ENCODE measurements at regions not wholly inside any gene's neighbourhood (a gene's known extent, or its start where the extent isn't known, plus 50 kb on each side); places are given as distances from the start of the nearest gene placed in this dataset.

GRCh38 chr16:86085795-86086194 is 186.8 kb downstream of the IRF8 start:
- FAIRE-seq: no peak
- DNase-seq (ENCODE audit: extremely low spot score, insufficient read length, low read depth): no peak

DNA sequence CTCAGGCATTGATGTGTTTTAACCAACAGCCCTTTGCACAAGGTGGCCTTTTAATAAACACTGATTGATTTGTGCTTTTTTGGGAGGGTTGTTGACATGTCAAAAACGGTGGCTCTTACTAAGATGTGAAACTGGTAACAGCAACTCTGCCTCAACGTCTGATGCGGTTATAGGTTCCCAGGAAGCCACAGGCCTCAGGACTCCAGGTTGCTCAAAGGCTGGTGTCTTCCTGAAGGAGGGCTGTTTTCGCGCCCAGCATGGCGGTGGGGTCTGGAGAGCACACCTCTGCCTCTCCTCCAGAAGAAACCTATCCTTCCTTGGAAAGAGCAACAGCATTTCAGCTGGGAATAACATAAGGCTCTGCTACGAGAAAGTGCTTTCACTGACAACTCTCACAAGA is 187.5 kb downstream of the IRF8 start:
- DNase-seq (ENCODE audit: extremely low spot score, insufficient read length, low read depth): no peak
- FAIRE-seq: no peak

GRCh38 chr16:86087011-86087895 is 188.3 kb downstream of the IRF8 start:
- FAIRE-seq (no peak), DNase-seq (ENCODE audit: extremely low spot score, insufficient read length, low read depth) (no peak)

DNA sequence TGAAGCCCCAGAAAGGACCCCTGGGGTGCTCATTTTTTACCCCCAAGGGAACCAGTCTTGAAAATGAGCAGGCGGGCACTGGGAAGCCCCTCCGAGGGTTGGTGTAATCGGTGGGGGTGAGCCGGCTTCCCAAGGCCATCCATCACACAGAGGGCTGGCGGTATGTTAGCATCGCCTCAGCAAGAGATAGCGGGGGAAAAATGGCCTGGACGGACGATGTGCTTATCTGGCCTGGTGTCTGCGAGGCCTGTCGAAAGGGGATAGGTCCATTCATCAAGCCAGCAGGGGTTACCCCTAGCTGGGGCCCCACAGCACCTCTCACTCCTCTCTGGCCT is 188.9 kb downstream of the IRF8 start:
- DNase-seq (ENCODE audit: extremely low spot score, insufficient read length, low read depth) (no peak), FAIRE-seq (no peak)

- FAIRE-seq: no peak
- no peak for DNase-seq (ENCODE audit: extremely low spot score, insufficient read length, low read depth)
Observed at GRCh38 chr16:86088287-86088686, 189.3 kb downstream of the IRF8 start.

GRCh38 chr16:86088816-86089215 is 189.9 kb downstream of the IRF8 start:
- no peak for FAIRE-seq
- DNase-seq (ENCODE audit: extremely low spot score, insufficient read length, low read depth): no peak

DNA sequence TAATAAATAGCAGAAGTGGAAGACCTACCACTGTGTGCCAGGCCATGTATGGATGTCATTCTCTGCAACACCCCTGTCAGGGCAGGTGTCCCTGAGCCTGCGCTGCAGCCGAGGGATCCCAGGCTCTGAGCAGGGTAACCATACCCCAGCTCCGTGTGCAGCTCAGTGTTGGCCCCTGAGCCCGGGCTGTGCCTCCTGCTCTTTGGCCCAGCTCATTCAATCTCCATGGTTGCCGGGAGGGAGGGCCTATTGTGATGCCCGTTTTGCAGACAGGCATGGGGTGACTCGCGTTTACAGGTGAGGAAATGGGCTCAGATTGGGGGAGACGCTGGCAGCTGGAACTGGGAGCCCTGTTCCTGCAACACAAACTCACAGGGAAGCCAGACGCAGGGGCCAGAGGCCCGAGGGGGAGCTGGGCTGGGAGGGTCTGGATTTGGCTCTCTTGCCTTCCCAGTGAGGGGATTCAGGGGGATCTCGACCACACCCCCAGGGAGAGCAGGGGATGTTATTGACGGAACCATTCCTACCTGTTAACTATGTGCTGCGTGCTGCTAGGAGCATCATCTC is 190.5 kb downstream of the IRF8 start:
- FAIRE-seq: no peak
- DNase-seq (ENCODE audit: extremely low spot score, insufficient read length, low read depth): no peak

DNA sequence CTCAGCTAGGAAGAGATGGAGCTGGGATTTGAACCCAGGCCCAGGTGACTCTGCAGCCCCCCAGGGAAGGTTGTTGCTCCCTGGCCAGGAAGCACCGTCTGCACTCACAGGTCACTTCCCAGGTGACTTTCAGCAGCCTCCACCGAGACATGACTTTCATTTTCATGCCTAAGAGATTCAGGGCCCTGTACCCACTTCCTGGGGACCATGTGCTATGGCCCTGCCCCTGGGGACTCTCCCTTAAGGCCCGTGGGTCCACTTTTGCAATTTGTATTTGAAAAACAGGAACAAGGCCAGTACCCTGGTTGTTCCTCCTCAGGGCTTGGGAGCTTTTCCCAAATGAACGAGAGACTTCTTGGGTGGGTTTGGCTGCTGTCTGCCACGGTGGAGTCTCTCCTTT is 191.0 kb downstream of the IRF8 start:
- DNase-seq (ENCODE audit: extremely low spot score, insufficient read length, low read depth): peak; percentile 37
- peak; percentile 81 for FAIRE-seq

DNA sequence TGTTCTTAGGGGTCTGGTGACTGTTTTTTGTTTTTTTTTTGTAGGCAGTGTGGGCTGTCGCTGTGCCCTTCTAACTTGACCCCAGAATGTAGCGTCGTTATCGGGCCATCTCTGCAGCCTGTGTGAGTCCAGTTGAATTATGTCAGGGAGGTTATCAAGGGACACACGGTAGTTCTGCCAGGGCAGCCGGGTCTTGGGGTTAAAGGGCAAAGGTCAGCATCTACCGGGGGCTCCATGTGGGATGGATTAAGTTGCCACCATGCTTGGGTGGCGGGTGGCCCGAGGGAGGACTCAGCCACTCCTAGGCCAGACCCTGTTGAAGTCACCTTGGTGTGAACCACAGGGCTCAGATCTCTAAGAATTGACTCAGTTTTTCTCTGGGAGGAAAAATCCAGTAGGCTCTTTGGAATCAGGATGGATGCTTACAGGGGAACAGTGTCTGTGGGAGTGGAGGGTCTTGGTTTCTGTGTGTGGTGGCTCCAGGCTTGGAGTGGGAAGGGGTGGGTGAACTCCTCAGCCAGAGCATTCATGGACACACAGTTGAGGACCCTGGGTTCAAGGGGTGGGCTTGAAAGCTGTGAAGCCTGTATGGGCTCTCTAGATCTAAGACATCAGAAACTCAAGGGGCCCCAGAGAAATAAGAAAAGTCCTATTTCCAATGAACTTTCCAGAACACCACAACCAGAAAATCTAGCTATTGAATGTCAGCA is 191.7 kb downstream of the IRF8 start:
- DNase-seq (ENCODE audit: extremely low spot score, insufficient read length, low read depth): no peak
- no peak for FAIRE-seq

DNA sequence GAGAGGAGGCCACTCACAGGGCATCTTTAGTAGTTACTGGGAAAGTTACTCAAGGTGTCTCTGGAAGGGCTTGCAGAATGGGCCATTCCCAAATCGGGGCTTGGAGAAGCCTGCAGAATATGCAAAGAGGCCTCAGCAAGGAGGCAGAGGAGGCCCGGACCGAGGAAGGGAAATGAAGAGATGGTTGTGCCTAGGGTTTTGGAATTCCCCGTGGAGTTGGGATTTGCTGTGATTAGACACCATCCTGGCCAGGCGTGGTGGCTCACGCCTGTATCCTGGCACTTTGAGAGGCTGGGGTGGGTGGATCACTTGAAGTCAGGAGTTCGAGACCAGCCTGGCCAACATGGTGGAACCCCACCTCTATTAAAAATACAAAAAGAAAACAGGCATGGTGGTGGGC is 193.0 kb downstream of the IRF8 start:
- no peak for DNase-seq (ENCODE audit: extremely low spot score, insufficient read length, low read depth)
- no peak for FAIRE-seq

DNA sequence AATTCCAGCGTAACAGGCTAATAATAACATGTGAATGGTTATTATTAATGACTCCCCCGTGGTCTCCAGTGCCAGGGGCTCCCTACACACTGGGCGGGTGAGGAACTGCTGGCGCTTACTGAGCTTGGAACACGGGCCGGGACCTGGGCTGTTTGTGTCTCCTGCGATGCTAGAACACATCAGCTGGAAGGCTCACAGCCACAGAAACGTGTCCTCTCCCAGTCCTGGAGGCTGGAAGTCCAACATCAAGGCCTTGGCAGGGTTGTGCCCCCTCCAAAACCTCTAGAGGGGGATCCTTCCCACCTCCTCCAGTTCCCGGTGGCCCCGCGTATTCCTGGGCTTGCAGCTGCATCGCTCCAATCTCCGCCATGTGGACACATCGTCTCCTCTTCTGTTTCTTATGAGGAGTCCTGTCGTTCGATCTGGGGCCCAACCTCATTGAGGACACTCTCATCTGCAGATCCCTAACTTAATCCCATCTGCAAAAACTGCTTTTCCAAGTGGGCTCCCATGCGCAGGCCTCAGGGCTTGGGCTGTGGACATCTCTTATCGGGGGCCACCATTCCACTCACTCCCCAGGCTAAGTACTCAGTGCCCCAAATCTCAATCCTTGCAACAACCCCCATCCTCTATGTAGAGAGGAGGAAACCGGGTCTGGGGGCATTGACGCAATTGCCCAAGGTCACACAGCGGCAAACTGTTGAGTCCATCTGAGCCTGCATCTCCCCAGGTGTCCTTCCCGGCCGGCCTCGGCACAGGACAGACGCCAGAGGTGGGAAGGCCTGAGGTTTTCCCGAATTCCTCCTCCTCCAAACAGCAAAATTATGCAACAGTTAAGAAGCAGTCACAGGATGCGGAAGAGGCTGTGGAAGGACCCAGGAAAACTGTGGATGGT is 193.9 kb downstream of the IRF8 start:
- DNase-seq (ENCODE audit: extremely low spot score, insufficient read length, low read depth): no peak
- FAIRE-seq: no peak

DNA sequence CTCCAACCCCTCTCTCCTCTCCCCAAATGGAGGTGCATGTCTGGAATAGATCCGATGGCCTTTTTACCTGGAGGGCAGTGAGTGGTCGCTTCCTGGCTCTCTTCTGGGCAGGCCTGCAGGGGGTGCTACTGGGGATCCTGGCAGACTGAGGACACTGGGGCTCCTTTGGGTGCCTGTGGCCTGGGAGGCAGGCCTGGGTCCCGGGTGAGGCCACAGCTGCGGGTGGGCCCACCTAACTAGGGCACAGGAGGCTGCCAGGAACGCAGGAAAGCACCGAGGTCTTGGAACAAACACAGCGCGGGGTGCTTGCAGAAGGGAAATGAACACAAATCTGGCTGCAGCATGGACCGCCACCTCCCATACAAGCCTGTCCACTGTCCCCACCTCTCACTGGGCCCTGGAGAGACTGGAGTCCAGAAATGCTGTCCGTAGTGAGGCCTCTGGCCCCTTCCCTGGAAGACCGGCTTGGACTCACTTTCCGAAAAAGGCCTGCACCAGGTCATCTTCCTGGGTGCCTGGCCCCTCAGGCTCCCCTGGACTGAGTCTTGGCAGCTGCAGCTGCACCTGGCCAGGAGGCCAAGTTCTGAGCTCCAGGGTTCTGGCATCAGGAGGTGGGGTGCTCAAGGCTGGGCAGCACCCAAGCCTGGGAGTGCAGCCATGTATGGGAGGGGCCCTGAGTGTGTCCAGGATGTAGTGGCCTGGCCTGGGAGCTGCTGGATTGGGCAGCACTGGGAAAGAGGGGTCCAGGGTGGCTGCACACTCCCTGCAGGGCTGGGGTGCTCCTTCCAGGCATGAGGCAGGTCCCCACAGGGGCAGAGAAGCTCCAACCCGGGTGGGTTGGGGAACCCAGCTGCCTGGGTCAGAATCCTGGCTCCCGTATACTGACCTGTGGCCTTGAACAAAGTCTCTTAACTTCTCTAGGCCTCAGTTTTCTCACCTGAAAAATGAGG is 195.1 kb downstream of the IRF8 start:
- FAIRE-seq: no peak
- DNase-seq (ENCODE audit: extremely low spot score, insufficient read length, low read depth): no peak

DNA sequence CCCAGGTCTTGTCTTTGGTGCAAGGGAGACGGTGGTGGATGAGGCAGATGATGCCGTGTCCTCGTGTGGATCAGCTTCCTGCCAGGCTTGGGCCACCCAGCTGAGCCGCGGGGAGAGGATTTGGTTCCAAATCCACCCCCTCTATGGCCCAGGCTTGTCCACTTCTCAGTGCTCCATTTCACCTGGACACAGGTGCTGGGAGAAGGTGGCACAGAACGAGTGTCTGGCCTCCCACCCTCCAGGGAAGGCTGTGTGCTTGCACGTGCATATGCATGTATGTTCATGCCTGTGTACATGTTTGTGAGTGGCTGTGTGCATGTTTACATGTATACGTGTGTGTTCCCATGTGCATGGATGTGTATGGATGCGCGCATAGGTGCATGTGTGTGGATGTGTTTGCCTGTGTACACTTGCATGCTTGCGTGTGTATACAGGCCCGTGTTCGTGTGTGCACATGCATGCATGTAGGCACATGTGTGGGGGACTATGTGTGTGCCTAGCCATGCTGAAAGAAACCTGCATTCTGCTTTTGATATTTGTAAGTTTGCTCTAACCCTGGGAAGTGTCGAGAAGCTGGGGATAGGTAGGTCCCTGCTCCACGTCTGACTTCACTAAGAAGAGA is 196.3 kb downstream of the IRF8 start:
- FAIRE-seq (no peak), DNase-seq (ENCODE audit: extremely low spot score, insufficient read length, low read depth) (no peak)

DNA sequence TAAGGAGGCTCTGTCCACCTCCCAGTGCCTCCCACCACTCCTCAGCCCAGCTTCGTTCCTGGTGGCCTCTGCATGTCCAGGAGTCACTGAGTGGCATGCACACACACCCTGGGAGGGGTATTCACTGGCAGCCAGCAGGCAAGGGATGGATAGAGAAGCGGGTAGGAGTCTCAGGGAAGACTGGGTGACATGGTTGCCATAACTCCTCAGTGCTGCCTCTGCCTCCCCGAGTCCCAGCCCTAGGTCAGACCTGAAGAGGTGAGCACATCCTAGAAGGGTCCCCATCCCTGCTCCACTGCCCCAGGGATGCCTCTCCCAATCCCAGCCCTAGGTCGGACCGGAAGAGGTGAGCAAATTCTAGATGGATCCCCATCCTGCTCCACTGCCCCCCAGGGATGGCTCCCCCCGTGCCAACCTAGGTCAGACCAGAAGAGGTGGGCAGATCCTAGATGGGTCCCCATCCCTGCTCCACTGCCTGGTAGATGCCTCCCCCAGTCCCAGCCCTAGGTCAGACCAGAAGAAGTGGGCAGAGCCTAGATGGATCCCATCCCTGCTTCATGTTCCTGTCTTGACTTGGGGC is 197.0 kb downstream of the IRF8 start:
- FAIRE-seq (no peak), DNase-seq (ENCODE audit: extremely low spot score, insufficient read length, low read depth) (no peak)

GRCh38 chr16:86096850-86097249 is 197.9 kb downstream of the IRF8 start:
- DNase-seq (ENCODE audit: extremely low spot score, insufficient read length, low read depth): no peak
- no peak for FAIRE-seq

DNA sequence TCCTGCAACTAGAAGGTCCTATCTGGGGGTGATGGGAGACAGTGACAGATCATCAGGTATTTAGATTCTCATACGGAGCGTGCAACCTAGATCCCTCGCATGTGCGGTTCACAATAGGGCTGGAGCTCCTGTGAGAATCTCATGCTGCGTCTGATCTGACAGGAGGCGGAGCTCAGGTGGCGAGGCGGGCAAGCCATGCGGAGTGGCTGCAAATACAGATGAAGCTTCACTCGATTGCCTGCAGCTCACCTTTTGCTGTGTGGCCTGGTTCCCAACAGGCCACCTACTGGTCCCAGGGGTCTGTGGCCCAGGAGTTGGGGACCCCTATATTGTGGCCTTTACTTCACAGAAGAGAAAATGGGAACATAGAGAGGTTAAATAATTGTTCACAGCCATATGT is 200.4 kb downstream of the IRF8 start:
- FAIRE-seq: no peak

DNA sequence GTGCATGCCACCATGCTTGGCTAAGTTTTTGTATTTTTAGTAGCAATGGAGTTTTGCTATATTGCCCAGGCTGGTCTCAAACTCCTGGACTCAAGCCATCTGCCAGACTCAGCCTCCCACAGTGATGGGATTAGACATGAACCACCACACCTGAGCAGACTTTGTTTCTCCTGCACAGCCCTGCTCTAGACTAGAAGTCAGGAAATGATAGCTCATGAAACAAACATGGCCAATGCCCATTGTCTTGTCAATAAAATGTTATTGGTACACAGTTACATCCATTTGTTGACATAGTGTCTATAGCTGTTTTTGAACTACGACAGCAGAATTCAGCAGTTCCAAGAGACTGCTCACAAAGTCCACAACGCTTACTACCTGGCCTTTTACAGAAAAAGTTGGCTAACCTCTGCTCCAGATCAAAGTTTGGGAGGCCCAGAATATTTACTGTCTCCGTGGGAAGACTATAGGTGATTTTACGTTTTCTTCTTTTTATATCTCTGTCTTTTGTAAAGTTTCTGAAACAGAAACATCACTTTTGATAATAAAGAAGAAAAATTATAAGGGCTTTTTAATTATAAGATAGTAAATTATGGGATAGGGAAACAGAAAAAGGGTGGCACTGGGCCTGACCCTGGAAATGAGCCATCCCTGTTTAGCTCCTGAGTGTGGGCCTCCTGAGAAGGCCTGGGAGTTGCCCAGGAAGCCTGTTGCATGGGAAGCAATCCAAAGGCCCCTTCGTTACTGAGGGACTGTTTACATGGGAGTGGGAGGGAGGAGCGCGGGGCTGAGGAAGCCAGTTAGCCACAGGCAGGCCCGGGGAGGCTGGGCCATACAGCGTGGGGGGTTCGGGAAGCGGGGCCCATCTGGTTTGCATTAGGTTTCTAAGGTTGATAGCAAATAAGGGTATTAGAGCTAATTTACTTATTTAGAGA is 201.5 kb downstream of the IRF8 start:
- DNase-seq (ENCODE audit: extremely low spot score, insufficient read length, low read depth): no peak
- FAIRE-seq: no peak

More for the DNA sequence above, 200.4 kb downstream of the IRF8 start:
- no peak for DNase-seq (ENCODE audit: extremely low spot score, insufficient read length, low read depth)
